ENCODE measurements at regions not wholly inside any gene's neighbourhood (a gene's known extent, or its start where the extent isn't known, plus 50 kb on each side); places are given as distances from the start of the nearest gene placed in this dataset.

DNA sequence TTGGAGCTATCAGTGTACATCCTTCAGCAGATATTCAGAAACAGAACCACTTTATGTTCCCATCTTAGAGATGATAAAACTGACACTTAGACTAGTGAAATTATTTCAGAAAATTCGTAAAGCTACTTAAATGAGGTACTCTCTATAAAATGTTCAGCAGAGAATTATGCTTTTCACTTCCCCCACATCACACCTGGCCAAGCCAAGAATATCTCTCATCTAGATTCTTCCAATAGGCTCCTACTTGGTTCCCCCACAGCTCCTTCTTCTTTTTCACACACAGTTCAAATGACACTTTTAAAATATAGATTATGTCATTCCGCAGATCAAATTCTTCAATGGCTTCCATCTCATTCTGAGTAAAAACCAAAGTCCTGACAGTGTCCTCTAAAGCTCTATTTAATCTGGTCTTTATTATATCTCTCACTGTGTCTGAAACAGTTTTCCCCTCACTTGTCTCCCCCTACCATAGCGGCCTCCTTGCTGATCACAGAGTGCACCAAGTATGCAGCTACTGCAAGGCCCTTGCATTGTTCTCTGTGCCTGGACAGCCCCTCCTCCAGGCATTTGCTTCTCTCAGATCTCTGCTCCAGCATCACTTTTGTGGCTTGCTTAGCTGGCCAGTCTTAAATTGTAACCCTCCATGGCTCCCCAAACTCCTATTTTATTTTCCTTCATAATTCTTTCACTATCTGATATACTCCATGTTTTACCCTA lies 736.8 kb upstream of the USP15 start (continued):
- TF ChIP-seq, protein P1, sequence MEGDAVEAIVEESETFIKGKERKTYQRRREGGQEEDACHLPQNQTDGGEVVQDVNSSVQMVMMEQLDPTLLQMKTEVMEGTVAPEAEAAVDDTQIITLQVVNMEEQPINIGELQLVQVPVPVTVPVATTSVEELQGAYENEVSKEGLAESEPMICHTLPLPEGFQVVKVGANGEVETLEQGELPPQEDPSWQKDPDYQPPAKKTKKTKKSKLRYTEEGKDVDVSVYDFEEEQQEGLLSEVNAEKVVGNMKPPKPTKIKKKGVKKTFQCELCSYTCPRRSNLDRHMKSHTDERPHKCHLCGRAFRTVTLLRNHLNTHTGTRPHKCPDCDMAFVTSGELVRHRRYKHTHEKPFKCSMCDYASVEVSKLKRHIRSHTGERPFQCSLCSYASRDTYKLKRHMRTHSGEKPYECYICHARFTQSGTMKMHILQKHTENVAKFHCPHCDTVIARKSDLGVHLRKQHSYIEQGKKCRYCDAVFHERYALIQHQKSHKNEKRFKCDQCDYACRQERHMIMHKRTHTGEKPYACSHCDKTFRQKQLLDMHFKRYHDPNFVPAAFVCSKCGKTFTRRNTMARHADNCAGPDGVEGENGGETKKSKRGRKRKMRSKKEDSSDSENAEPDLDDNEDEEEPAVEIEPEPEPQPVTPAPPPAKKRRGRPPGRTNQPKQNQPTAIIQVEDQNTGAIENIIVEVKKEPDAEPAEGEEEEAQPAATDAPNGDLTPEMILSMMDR (IDR thresholded peaks at IDR 0.05) = no peak
- TF ChIP-seq, protein P2, sequence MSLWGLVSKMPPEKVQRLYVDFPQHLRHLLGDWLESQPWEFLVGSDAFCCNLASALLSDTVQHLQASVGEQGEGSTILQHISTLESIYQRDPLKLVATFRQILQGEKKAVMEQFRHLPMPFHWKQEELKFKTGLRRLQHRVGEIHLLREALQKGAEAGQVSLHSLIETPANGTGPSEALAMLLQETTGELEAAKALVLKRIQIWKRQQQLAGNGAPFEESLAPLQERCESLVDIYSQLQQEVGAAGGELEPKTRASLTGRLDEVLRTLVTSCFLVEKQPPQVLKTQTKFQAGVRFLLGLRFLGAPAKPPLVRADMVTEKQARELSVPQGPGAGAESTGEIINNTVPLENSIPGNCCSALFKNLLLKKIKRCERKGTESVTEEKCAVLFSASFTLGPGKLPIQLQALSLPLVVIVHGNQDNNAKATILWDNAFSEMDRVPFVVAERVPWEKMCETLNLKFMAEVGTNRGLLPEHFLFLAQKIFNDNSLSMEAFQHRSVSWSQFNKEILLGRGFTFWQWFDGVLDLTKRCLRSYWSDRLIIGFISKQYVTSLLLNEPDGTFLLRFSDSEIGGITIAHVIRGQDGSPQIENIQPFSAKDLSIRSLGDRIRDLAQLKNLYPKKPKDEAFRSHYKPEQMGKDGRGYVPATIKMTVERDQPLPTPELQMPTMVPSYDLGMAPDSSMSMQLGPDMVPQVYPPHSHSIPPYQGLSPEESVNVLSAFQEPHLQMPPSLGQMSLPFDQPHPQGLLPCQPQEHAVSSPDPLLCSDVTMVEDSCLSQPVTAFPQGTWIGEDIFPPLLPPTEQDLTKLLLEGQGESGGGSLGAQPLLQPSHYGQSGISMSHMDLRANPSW (CRISPR knock-in tag; conservative IDR thresholded peaks at IDR 0.05; ENCODE audit: low read depth) = no peak
- TF ChIP-seq, protein P3, sequence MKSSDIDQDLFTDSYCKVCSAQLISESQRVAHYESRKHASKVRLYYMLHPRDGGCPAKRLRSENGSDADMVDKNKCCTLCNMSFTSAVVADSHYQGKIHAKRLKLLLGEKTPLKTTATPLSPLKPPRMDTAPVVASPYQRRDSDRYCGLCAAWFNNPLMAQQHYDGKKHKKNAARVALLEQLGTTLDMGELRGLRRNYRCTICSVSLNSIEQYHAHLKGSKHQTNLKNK (CRISPR knock-in tag; IDR thresholded peaks at IDR 0.05) = no peak
- TF ChIP-seq, protein P4, sequence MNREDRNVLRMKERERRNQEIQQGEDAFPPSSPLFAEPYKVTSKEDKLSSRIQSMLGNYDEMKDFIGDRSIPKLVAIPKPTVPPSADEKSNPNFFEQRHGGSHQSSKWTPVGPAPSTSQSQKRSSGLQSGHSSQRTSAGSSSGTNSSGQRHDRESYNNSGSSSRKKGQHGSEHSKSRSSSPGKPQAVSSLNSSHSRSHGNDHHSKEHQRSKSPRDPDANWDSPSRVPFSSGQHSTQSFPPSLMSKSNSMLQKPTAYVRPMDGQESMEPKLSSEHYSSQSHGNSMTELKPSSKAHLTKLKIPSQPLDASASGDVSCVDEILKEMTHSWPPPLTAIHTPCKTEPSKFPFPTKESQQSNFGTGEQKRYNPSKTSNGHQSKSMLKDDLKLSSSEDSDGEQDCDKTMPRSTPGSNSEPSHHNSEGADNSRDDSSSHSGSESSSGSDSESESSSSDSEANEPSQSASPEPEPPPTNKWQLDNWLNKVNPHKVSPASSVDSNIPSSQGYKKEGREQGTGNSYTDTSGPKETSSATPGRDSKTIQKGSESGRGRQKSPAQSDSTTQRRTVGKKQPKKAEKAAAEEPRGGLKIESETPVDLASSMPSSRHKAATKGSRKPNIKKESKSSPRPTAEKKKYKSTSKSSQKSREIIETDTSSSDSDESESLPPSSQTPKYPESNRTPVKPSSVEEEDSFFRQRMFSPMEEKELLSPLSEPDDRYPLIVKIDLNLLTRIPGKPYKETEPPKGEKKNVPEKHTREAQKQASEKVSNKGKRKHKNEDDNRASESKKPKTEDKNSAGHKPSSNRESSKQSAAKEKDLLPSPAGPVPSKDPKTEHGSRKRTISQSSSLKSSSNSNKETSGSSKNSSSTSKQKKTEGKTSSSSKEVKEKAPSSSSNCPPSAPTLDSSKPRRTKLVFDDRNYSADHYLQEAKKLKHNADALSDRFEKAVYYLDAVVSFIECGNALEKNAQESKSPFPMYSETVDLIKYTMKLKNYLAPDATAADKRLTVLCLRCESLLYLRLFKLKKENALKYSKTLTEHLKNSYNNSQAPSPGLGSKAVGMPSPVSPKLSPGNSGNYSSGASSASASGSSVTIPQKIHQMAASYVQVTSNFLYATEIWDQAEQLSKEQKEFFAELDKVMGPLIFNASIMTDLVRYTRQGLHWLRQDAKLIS (CRISPR knock-in tag; IDR thresholded peaks at IDR 0.05; ENCODE audit: borderline replicate concordance) = no peak
- TF ChIP-seq NR1H2 (CRISPR knock-in tag; IDR thresholded peaks at IDR 0.05) = no peak

DNA sequence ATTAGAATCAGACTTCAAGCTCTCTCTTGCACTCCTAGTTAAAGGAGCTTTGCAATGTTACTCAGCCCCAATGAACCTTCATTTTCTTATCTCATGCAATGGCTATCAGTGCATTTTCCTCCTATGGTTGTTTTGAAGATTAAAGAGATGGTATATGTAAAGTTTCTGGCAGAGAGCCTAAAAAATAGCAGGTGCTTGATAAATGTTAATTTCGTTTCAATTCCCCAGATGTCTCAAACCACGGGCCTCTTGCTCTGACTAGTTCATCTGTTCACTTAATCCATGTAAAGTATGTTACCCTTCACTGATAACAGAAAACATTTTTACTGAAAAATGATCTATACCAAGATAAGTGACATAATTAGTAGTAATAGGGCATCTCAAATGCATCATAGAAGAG lies 735.4 kb upstream of the USP15 start:
- H3K27me3 Mint-ChIP-seq (ENCODE audit: low read depth) = no peaks in the 10 kb centered on the region
- no peaks in the 10 kb centered on the region for H3K36me3 Mint-ChIP-seq
- ChIA-PET POLR2A (no interaction called here), CTCF (no interaction called here)
- ATAC-seq (no peak), DNase-seq (ENCODE audit: low spot score) (no peak)
- TF ChIP-seq MXD4 (CRISPR knock-in tag; IDR thresholded peaks at IDR 0.05; ENCODE audit: borderline replicate concordance) = no peak
- no peak for TF ChIP-seq SMAD4 (CRISPR knock-in tag; IDR thresholded peaks at IDR 0.05)
- TF ChIP-seq, protein P5, sequence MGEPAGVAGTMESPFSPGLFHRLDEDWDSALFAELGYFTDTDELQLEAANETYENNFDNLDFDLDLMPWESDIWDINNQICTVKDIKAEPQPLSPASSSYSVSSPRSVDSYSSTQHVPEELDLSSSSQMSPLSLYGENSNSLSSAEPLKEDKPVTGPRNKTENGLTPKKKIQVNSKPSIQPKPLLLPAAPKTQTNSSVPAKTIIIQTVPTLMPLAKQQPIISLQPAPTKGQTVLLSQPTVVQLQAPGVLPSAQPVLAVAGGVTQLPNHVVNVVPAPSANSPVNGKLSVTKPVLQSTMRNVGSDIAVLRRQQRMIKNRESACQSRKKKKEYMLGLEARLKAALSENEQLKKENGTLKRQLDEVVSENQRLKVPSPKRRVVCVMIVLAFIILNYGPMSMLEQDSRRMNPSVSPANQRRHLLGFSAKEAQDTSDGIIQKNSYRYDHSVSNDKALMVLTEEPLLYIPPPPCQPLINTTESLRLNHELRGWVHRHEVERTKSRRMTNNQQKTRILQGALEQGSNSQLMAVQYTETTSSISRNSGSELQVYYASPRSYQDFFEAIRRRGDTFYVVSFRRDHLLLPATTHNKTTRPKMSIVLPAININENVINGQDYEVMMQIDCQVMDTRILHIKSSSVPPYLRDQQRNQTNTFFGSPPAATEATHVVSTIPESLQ (CRISPR knock-in tag; IDR thresholded peaks at IDR 0.05) = no peak
- no peak for TF ChIP-seq ESRRA (CRISPR knock-in tag; IDR thresholded peaks at IDR 0.05; ENCODE audit: borderline replicate concordance)
- TF ChIP-seq ZBTB21 (CRISPR knock-in tag; IDR thresholded peaks at IDR 0.05; ENCODE audit: borderline replicate concordance) = no peak
- TF ChIP-seq OVOL2 (CRISPR knock-in tag; IDR thresholded peaks at IDR 0.05; ENCODE audit: borderline replicate concordance) = no peak
- TF ChIP-seq, protein P2 (CRISPR knock-in tag; conservative IDR thresholded peaks at IDR 0.05; ENCODE audit: low read depth) = no peak
- no peak for TF ChIP-seq NR2C2 (CRISPR knock-in tag; IDR thresholded peaks at IDR 0.05)
- TF ChIP-seq, protein P6, sequence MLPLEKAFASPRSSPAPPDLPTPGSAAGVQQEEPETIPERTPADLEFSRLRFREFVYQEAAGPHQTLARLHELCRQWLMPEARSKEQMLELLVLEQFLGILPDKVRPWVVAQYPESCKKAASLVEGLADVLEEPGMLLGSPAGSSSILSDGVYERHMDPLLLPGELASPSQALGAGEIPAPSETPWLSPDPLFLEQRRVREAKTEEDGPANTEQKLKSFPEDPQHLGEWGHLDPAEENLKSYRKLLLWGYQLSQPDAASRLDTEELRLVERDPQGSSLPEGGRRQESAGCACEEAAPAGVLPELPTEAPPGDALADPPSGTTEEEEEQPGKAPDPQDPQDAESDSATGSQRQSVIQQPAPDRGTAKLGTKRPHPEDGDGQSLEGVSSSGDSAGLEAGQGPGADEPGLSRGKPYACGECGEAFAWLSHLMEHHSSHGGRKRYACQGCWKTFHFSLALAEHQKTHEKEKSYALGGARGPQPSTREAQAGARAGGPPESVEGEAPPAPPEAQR (CRISPR knock-in tag; IDR thresholded peaks at IDR 0.05) = no peak
- H3K4me1 Mint-ChIP-seq = peaks cover 32% of the 10 kb centered on the region
- H3K27ac Mint-ChIP-seq = no peak overlapping the region
- H3K9me3 Mint-ChIP-seq = peaks cover 5% of the 10 kb centered on the region; the same call in 1 of the 2 replicates
- H3K4me3 Mint-ChIP-seq = no peak overlapping the region
